ENCODE measurements at regions not wholly inside any gene's neighbourhood (a gene's known extent, or its start where the extent isn't known, plus 50 kb on each side); places are given as distances from the start of the nearest gene placed in this dataset.
"Not testable (repeated sequence)": the region's sequence is repeated elsewhere in the genome, so short reads cannot be mapped to it uniquely, and the experiment has no call there.

GRCh38 chr2:22103617-22104016, 979.8 kb downstream of the TDRD15 start:
- not testable (repeated sequence) for TF ChIP-seq CTCF (IDR thresholded peaks at IDR 0.05; ENCODE audit: low read depth, low read length); EZH2phosphoT487 (IDR thresholded peaks at IDR 0.05; ENCODE audit: low read depth)
